PC-9 (cell line): ENCODE measurements at regions not wholly inside any gene's neighbourhood (a gene's known extent, or its start where the extent isn't known, plus 50 kb on each side); places are given as distances from the start of the nearest gene placed in this dataset.
A peak's percentile ranks its signal among the peaks of the same experiment; 100 is the strongest.

Experiments
- BruUV-seq: library from RNA; stranded (reverse); fragments of 400-500 nt; replicated peaks from 2 replicates; lab custom pipeline; 2021; lab: Mats Ljungman, UMichigan
- CTCF ChIA-PET: fragments of 300-600 bp; sonication (Branson Sonifier 250); formaldehyde crosslinking; loops from one replicate; lab custom pipeline; 2022; ENCODE audit warnings: antibody characterized with exemption; lab: Charles Lee
- POLR2A ChIA-PET: fragments of 300-600 bp; sonication (Branson Sonifier 250); formaldehyde crosslinking; loops from one replicate; lab custom pipeline; 2022; ENCODE audit warnings: antibody characterized with exemption; ENCODE audit not compliant: unreplicated experiment; lab: Charles Lee
- DNase-seq, 2 experiments: peaks; one replicate each; pipeline versions ENCODE4 v3.0.0 to v3.0.0-alpha.2; 2015 to 2022; ENCODE audit warnings: mixed read lengths in 1 of 2
- H2AFZ ChIP-seq: fragments of 200-600 bp; sonication (generic); 2 replicates; pipeline ENCODE4 v1.8.1; 2017; ENCODE audit warnings: antibody characterized with exemption
- H3F3A ChIP-seq: fragments of 200-600 bp; sonication (generic); 2 replicates; pipeline ENCODE4 v1.8.1; 2017; ENCODE audit warnings: antibody characterized with exemption, mild to moderate bottlenecking, low read depth; ENCODE audit not compliant: insufficient read depth
- H3K27ac ChIP-seq: fragments of 200-600 bp; sonication (generic); 2 replicates; pipeline ENCODE4 v1.6.1; 2016; ENCODE audit warnings: mixed run types
- H3K27me3 ChIP-seq: fragments of 200-600 bp; sonication (generic); 2 replicates; pipeline ENCODE4 v1.6.1; 2016; ENCODE audit warnings: low read depth, mixed run types; ENCODE audit not compliant: insufficient read depth
- H3K36me3 ChIP-seq: fragments of 200-600 bp; sonication (generic); 2 replicates; pipeline ENCODE4 v1.6.1; 2016; ENCODE audit warnings: low read depth, mixed run types
- H3K4me1 ChIP-seq: fragments of 200-600 bp; sonication (generic); replicated peaks from 2 replicates; pipeline ENCODE4 v1.6.1; 2016; ENCODE audit warnings: mixed run types; ENCODE audit not compliant: insufficient read depth
- H3K4me2 ChIP-seq: fragments of 200-600 bp; sonication (generic); 2 replicates; pipeline ENCODE4 v1.6.1; 2017; ENCODE audit warnings: mixed run types
- H3K4me3 ChIP-seq: fragments of 200-600 bp; sonication (generic); 2 replicates; pipeline ENCODE4 v1.6.1; 2016; ENCODE audit warnings: mixed run types
- H3K79me2 ChIP-seq: fragments of 200-600 bp; sonication (generic); 2 replicates; pipeline ENCODE4 v1.6.1; 2017; ENCODE audit warnings: low read depth, mixed run types
- H3K9me2 ChIP-seq: fragments of 200-600 bp; sonication (generic); 2 replicates; pipeline ENCODE4 v1.8.1; 2017; ENCODE audit warnings: mild to moderate bottlenecking; ENCODE audit not compliant: insufficient read depth
- H3K9me3 ChIP-seq: fragments of 200-600 bp; sonication (generic); 2 replicates; pipeline ENCODE4 v1.8.1; 2016; ENCODE audit warnings: low read depth; ENCODE audit not compliant: insufficient read depth
- H4K20me1 ChIP-seq: fragments of 200-600 bp; sonication (generic); 2 replicates; pipeline ENCODE4 v1.8.1; 2017; ENCODE audit not compliant: insufficient read depth
- CTCF ChIP-seq: fragments of 200-600 bp; sonication (generic); conservative IDR thresholded peaks from 2 replicates; pipeline ENCODE4 v1.6.1; 2017; ENCODE audit warnings: mixed run types, antibody characterized with exemption, mild to moderate bottlenecking, moderate library complexity
- EZH2 ChIP-seq: fragments of 200-600 bp; sonication (generic); IDR thresholded peaks from 2 replicates; pipeline ENCODE4 v1.8.0; 2017; ENCODE audit warnings: antibody characterized with exemption, low read depth
- intact Hi-C: fragments of 100-400 bp; cut with micrococcal nuclease; formaldehyde crosslinking; loops from one replicate; pipeline ENCODE4 v1.10.0; 2022; ENCODE audit not compliant: unreplicated experiment

DNA sequence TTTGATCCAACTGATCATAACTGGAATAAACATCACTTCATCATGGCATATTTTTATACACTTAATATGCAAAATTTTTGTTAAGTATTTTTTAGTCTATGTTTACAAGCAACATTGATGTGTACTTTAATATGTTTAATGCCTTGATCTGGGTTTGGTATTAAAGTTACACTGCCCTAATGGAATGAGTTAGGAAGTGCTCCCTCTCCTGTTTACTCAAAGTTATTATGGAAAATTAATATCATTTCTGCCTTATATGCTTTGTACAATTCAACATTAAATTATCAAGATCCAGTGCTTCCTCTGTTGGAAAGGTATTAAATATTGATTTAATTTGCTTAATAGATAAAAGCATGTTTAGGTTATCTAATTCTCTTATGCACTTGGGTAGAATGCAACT, 927.3 kb upstream of the RAG2 start:
- Histone ChIP-seq H3K36me3 (no peaks in the 10 kb centered on the region), H3K4me1 (no peaks in the 10 kb centered on the region), H3F3A (no peaks in the 10 kb centered on the region), H2AFZ (no peak overlapping the region), H3K9me3 (peaks cover 21% of the 10 kb centered on the region), H3K27ac (no peak overlapping the region), H3K4me2 (no peak overlapping the region), H3K4me3 (no peak overlapping the region), H3K79me2 (no peaks in the 10 kb centered on the region), H3K27me3 (no peaks in the 10 kb centered on the region), H4K20me1 (no peaks in the 10 kb centered on the region), H3K9me2 (no peaks in the 10 kb centered on the region)
- no TSS peak for BruUV-seq
- intact Hi-C loops: no loop called here
- no peak for DNase-seq
- CTCF ChIA-PET: no interaction called here
- POLR2A ChIA-PET: no interaction called here
- TF ChIP-seq EZH2 (no peak), CTCF (peak; percentile 60)

- peaks cover 15% of the 10 kb centered on the region for H3K9me3 ChIP-seq
- no peaks in the 10 kb centered on the region for H3F3A ChIP-seq
- intact Hi-C loops: loop anchor here (5.0 kb wide), 1 partner anchor 72 kb away; no protein-coding TSS in a partner anchor
- H3K9me2 ChIP-seq: 0 out of 2 replicates have a peak, but pooled peaks cover 7% of the 10 kb centered on the region
- H3K27me3 ChIP-seq: no peaks in the 10 kb centered on the region
- H3K4me3 ChIP-seq: no peak overlapping the region
- no peak overlapping the region for H3K4me2 ChIP-seq
- H3K4me1 ChIP-seq: no peaks in the 10 kb centered on the region
- no TSS peak for BruUV-seq
- no peak overlapping the region for H3K27ac ChIP-seq
- no peaks in the 10 kb centered on the region for H4K20me1 ChIP-seq
- H2AFZ ChIP-seq: no peak overlapping the region
- DNase-seq: no peak
- no peak for TF ChIP-seq EZH2
- TF ChIP-seq CTCF: no peak
- no peaks in the 10 kb centered on the region for H3K36me3 ChIP-seq
- ChIA-PET CTCF (no interaction called here), POLR2A (no interaction called here)
- H3K79me2 ChIP-seq: no peaks in the 10 kb centered on the region
These were observed 921.7 kb upstream of the RAG2 start for GRCh38 chr11:37519781-37520180.

GRCh38 chr11:37512156-37512780, 914.2 kb upstream of the RAG2 start:
- TF ChIP-seq CTCF (no peak), EZH2 (no peak)
- no peaks in the 10 kb centered on the region for H3K79me2 ChIP-seq
- no peak overlapping the region for H3K4me3 ChIP-seq
- H3K9me2 ChIP-seq: no peaks in the 10 kb centered on the region; the same call in 1 of the 2 replicates
- peak overlapping the region; percentile 49; the same call in 1 of the 2 replicates for H2AFZ ChIP-seq
- no peaks in the 10 kb centered on the region for H3K27me3 ChIP-seq
- no peak overlapping the region for H3K4me2 ChIP-seq
- POLR2A ChIA-PET: no interaction called here
- CTCF ChIA-PET: no interaction called here
- H3K27ac ChIP-seq: peak overlapping the region; percentile 71
- peaks cover 20% of the 10 kb centered on the region for H3K4me1 ChIP-seq
- no TSS peak for BruUV-seq
- intact Hi-C loops: no loop called here
- peaks cover 4% of the 10 kb centered on the region; the same call in 1 of the 2 replicates for H3K9me3 ChIP-seq
- no peaks in the 10 kb centered on the region for H4K20me1 ChIP-seq
- peaks cover 7% of the 10 kb centered on the region; the same call in 1 of the 2 replicates for H3F3A ChIP-seq
- H3K36me3 ChIP-seq: no peaks in the 10 kb centered on the region; the same call in 1 of the 2 replicates
- no peak for DNase-seq
